ENCODE measurements at regions not wholly inside any gene's neighbourhood (a gene's known extent, or its start where the extent isn't known, plus 50 kb on each side); places are given as distances from the start of the nearest gene placed in this dataset.
A peak's percentile ranks its signal among the peaks of the same experiment; 100 is the strongest.

DNA sequence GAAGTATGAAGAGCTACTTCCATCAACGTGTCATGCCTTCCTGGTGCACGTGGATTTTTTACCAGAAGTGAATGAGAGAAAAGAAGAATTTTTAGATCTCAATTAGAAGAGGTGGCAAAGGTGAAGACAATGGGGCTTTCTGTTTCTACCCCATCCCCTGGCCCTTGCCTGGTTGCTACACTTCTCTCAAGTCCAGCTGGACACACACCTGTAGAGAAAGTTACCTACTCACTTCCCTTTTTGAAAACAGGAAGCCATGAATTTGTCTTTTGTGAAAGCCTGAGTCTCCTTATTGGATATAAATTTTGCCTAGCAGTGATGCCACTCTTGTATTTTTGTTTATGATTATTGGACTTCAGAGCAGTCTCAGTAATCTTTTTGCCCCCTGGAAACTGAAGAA lies 142.9 kb upstream of the AKR1E2 start:
- H3K9me3 ChIP-seq (ENCODE audit: control insufficient read depth, low read depth, low read length): no peaks in the 10 kb centered on the region
- H3K36me3 ChIP-seq (ENCODE audit: control insufficient read depth in 2 of 2, extremely low read depth in 1 of 2, insufficient read depth in 2 of 2, low read length in 2 of 2): no peaks in the 10 kb centered on the region
- no peaks in the 10 kb centered on the region for H3K9me1 ChIP-seq (ENCODE audit: control insufficient read depth, extremely low read depth, insufficient read depth, low read length)
- TF ChIP-seq, protein P1, sequence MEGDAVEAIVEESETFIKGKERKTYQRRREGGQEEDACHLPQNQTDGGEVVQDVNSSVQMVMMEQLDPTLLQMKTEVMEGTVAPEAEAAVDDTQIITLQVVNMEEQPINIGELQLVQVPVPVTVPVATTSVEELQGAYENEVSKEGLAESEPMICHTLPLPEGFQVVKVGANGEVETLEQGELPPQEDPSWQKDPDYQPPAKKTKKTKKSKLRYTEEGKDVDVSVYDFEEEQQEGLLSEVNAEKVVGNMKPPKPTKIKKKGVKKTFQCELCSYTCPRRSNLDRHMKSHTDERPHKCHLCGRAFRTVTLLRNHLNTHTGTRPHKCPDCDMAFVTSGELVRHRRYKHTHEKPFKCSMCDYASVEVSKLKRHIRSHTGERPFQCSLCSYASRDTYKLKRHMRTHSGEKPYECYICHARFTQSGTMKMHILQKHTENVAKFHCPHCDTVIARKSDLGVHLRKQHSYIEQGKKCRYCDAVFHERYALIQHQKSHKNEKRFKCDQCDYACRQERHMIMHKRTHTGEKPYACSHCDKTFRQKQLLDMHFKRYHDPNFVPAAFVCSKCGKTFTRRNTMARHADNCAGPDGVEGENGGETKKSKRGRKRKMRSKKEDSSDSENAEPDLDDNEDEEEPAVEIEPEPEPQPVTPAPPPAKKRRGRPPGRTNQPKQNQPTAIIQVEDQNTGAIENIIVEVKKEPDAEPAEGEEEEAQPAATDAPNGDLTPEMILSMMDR (optimal IDR thresholded peaks at IDR 0.05 in 1 of 3, IDR thresholded peaks at IDR 0.05 in 1 of 3, conservative IDR thresholded peaks at IDR 0.05 in 1 of 3; ENCODE audit: extremely low read depth in 1 of 3, insufficient read depth in 2 of 3, low read length in 3 of 3): no peak
- no peak for TF ChIP-seq EZH2 (IDR thresholded peaks at IDR 0.05; ENCODE audit: low read length)
- FAIRE-seq: no peak
- H3K27ac ChIP-seq (ENCODE audit: control insufficient read depth, insufficient read depth, low read length): no peak overlapping the region
- peaks cover 52% of the 10 kb centered on the region for H3K4me1 ChIP-seq (ENCODE audit: control insufficient read depth, extremely low read depth, insufficient read depth, low read length)
- H4K20me1 ChIP-seq (ENCODE audit: control insufficient read depth, extremely low read depth, insufficient read depth, low read length): no peaks in the 10 kb centered on the region
- no peak for DNase-seq (ENCODE audit: low read depth, low spot score)
- no peak overlapping the region for H3K9ac ChIP-seq (ENCODE audit: control insufficient read depth, extremely low read depth, insufficient read depth, low read length)
- peaks cover 2% of the 10 kb centered on the region for H3K79me2 ChIP-seq (ENCODE audit: control insufficient read depth, insufficient read depth, low read length)
- no peak overlapping the region for H2AFZ ChIP-seq (ENCODE audit: control insufficient read depth, low read length)
- no peaks in the 10 kb centered on the region for H3K27me3 ChIP-seq (ENCODE audit: control insufficient read depth, extremely low read depth, insufficient read depth, low read length)
- no peak overlapping the region for H3K4me2 ChIP-seq (ENCODE audit: control insufficient read depth, extremely low read depth, insufficient read depth, low read depth, low read length)
- dilution Hi-C loops (cut with MboI; ENCODE audit: extremely low pct_ligation_motif_present, low sequenced_read_pairs): no loop called here
- no peak overlapping the region for H3K4me3 ChIP-seq (ENCODE audit: control insufficient read depth in 2 of 3, extremely low read depth in 1 of 3, insufficient read depth in 2 of 3, low read depth in 1 of 3, low read length in 3 of 3)

DNA sequence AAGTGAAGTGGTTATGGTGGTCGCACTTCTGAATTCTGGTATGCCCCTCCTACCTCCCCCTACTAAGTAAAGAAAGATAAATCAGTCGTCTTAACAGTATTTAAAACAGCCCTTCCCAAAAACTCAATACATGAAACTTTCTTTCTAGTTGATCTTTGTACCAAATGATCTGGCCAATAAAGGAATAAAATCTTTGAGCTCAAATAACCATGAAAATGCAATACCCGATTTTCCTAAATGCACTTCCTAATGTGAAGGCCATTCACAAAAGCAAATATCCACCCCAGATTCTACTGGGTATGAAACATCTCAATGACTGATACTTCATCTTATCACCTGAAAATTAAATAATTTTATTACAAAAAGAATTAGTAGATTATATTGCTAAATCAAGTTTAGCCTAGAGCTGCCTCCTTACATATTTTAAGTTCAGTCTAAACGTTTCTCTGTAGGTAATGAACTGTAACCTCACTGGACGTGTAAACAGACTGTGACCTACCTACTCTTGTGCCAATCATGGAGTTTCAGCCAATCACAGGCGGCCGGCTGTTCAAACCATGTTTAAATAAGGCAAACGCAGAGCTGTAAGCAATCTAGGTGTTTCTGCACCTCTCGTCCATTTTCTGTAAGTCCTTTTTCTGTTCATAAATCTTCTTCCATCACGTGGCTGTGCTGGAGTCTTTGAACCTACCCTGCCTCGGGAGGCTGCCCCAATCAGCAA lies 146.9 kb upstream of the AKR1E2 start:
- Histone ChIP-seq H3K4me2 (ENCODE audit: control insufficient read depth, extremely low read depth, insufficient read depth, low read depth, low read length) (peak overlapping the region; percentile 85), H3K27me3 (ENCODE audit: control insufficient read depth, extremely low read depth, insufficient read depth, low read length) (no peaks in the 10 kb centered on the region), H3K4me3 (ENCODE audit: control insufficient read depth in 2 of 3, extremely low read depth in 1 of 3, insufficient read depth in 2 of 3, low read depth in 1 of 3, low read length in 3 of 3) (no peak overlapping the region), H3K79me2 (ENCODE audit: control insufficient read depth, insufficient read depth, low read length) (peaks cover 34% of the 10 kb centered on the region), H3K9ac (ENCODE audit: control insufficient read depth, extremely low read depth, insufficient read depth, low read length) (peak overlapping the region; percentile 85), H3K9me3 (ENCODE audit: control insufficient read depth, low read depth, low read length) (no peaks in the 10 kb centered on the region), H2AFZ (ENCODE audit: control insufficient read depth, low read length) (no peak overlapping the region), H4K20me1 (ENCODE audit: control insufficient read depth, extremely low read depth, insufficient read depth, low read length) (no peaks in the 10 kb centered on the region), H3K27ac (ENCODE audit: control insufficient read depth, insufficient read depth, low read length) (peak overlapping the region; percentile 90), H3K4me1 (ENCODE audit: control insufficient read depth, extremely low read depth, insufficient read depth, low read length) (peaks cover 37% of the 10 kb centered on the region), H3K9me1 (ENCODE audit: control insufficient read depth, extremely low read depth, insufficient read depth, low read length) (no peaks in the 10 kb centered on the region), H3K36me3 (ENCODE audit: control insufficient read depth in 2 of 2, extremely low read depth in 1 of 2, insufficient read depth in 2 of 2, low read length in 2 of 2) (no peaks in the 10 kb centered on the region)
- dilution Hi-C loops (cut with MboI; ENCODE audit: extremely low pct_ligation_motif_present, low sequenced_read_pairs): no loop called here
- no peak for TF ChIP-seq EZH2 (IDR thresholded peaks at IDR 0.05; ENCODE audit: low read length)
- TF ChIP-seq, protein P1 (optimal IDR thresholded peaks at IDR 0.05 in 1 of 3, IDR thresholded peaks at IDR 0.05 in 1 of 3, conservative IDR thresholded peaks at IDR 0.05 in 1 of 3; ENCODE audit: extremely low read depth in 1 of 3, insufficient read depth in 2 of 3, low read length in 3 of 3): no peak
- peak; percentile 23 for FAIRE-seq
- no peak for DNase-seq (ENCODE audit: low read depth, low spot score)

Measured in keratinocyte (primary cell).